ENCODE measurements at regions not wholly inside any gene's neighbourhood (a gene's known extent, or its start where the extent isn't known, plus 50 kb on each side); places are given as distances from the start of the nearest gene placed in this dataset.
"Not testable (repeated sequence)": the region's sequence is repeated elsewhere in the genome, so short reads cannot be mapped to it uniquely, and the experiment has no call there.

DNA sequence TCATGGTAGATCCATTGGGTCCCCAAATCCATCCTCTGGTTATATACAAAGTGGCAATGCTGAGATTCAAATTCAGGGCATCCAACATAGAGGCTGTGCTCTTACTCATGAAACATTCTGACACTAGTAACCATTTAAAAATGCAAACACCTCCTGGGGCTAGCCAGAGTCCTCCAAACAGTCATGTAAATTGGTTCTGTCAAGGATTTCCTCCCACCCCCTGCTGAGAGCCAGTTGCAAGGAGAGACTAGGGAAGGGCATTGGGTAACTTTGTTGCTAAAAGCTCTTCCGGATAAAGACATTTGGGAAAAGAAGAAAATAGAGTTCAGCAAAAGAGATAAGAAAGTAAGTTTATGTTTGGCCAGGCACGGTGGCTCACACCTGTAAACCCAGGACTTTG, 58.3 kb downstream of the ART5 start:
- DNase-seq (ENCODE audit: low read depth) = peak; percentile 2

DNA sequence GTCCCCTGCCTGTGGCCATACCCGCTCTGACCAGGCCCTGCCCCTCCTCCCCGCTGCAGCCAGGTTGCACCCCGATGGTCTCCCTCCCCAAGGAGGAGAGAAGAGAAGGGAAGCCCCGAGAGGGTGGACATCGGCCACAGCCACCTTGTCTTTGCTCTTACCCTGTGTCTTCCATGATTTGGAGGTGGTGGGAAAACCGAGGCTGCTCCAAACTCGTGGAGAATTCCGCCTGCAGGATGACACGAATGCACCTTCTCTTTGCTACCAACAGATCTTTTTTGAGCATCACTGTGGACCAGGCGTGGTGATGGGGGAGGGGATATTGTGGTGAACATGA, 60.4 kb downstream of the ART5 start:
- not testable (repeated sequence) for DNase-seq (ENCODE audit: low read depth)

DNA sequence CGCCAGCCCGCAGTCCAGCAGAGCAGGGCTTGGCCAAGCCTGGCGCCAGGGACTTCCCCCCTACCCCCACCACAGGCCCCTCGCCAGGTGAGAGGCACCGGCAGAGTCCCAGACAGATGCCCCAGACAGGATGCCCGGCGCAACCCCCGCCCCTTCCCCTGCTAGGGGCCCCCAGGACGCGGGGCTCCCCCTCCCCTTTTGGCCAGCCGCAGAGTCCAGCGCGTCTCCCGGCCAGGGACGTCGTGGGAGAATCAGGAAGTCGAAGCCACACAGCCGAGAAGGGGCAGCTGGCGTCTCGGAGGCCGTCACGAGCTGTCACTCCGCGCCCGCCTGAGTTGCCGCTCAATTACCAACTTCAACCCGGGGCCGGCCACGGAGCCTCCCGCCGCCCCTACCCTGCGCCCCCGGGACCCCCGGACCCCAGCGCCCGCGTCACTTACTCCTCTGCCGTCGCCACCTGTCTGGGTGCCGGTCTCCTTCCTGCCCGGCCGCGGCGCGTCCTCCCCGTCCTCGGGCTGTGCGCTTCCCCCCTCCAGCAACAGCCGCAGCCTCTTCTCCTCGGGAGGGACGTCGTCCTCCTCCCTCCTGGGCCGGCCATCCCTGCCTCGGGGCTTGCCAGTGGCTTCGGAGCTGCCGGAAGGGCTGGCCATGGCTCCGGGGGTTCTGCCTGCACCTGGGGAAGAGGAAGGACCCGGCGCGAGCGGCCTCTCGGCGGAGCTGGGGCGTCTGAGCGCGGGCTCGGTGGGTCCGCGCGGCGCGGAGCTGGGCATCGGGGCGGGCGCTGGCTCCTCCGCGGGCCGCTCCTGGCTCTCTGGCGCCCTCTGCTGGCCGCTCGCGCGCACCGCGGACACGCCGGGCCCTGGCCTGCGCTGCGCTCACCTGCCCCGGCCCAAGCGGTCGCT, 61.1 kb downstream of the ART5 start:
- DNase-seq (ENCODE audit: low read depth) = not testable (repeated sequence)

DNA sequence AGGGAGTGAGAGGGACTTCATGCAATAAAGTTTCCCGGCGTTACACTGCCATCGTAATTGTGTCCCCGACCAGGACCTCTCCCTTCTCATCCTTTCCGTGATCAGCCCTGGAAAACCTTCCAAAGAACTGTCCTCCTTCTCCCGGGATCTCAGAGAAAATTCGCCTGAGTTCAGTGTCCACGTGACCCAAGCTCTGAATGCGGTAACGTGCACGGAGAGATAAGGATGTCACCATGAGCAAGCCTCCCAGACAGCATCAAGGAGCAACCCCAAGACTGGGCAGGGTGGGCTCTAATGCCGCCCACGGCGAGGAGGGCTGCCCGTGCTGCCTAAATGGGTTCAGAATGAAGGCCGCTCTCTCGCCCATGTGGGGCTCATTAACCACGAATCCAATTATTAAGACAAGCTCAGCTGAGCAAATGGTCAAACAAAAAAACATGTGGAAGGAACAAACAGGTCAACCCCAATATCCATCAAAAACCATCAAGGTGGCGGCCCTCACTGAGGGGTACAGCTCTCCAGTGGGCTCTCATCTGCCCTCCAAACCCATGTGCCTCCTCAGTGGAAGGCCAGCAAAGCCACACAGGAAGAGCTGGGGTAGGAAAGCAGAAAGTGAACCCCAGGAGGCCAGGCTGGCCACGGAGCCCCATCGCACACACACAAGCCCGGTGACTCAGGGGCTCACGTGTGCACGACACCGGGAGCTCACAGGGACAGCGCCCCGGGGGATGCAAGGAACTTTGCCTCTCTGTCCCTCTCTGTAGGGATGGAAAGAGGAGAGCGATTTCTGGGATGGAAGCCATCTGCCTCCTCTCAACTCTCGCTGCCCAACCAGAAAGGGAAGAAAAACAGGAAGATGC, 62.0 kb downstream of the ART5 start:
- not testable (repeated sequence) for DNase-seq (ENCODE audit: low read depth)

DNA sequence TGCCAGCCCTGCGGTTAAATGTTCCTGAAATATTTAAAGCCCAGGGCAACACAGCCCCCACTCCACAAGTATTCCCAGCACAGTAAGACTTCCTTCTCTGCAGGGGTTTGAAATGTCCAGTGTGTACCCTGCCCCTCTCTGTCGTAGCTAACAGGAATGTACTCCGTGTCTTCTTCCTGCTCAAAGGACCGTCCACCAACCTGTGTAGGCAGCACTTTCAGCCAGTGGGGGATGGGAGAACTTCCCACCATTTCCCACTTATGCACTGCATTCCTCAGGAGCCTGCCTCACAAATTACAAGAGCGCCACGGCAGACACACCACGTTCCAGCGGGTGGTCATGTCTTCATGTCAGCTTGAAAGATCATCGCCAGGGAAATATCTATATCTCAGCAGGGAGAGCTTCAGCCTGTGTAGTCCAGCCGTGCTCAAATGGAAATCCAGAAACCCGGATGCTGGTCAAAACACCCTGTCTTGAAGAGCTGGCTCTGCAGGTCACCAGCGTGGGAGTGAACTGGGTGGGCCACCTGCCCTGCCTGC, 65.7 kb downstream of the ART5 start:
- not testable (repeated sequence) for DNase-seq (ENCODE audit: low read depth)

DNA sequence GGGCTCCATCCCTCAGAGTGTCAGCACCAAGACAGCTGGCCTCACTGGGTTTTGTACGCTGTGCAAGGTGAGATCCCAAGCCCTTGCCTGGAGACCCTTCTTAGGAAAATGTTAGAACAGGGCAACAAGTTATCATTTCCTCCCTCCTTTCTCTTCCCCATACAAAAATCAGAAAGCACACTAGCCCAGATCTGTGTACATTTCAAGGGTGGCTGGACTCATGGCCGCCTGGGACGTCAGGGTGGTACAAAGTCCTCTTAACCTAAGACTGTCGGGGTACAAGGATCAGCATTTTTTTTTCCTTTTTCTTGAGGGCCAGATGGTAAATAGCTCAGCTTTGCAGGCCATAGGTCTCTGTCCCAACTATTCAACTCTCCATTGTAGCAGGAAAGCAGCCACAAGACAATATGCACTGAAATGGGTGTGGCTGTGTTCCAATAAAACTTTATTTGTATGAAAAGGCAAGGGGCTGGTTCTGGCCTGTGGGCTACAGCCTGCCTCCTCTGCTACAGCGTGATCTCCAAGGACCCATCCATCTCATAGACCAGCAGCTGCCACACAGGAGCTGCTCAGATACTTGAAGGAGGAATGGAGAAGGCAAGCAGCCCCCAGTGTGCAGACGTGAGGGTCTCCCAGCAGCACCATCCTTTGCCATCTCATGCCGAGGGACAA, 68.7 kb downstream of the ART5 start:
- not testable (repeated sequence) for DNase-seq (ENCODE audit: low read depth)

DNA sequence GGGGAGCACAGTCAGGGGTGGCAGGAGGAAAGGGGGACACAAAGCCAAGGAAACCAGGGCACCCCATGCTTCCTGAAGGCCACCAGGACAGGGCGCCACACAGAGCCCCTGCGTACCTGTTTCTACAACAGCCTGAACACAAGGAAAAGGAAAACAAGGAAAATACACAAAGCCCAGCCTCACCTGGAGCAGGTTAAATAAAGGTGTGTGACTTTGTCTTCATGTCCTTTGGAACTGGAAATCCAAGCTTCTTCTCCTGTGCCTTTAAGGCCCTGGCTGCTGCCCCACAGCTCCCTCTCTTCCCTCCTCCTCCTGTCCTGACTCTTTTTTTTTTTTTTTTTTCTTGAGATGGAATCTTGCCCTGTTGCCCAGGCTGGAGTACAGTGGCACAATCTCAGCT, 70.0 kb downstream of the ART5 start:
- DNase-seq (ENCODE audit: low read depth) = not testable (repeated sequence)

DNA sequence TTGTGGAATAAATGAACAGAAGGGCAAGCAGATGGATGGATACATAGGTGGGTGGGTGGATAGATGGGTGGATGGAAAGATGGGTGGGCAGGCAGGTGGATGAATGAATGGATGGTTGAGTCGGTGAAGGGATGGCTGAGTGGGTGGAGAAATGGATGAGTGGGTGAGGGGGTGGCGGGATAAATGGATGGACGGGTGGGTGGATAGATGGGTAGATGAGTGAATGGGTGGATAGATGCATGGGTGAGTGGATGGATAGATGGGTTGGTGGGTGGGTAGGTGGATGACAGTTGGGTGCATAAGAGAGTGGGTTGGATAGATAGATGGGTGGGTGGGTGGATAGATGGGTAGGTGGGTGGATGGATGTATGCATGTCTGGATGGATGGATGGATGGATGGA, 76.0 kb downstream of the ART5 start:
- not testable (repeated sequence) for DNase-seq (ENCODE audit: low read depth)

DNA sequence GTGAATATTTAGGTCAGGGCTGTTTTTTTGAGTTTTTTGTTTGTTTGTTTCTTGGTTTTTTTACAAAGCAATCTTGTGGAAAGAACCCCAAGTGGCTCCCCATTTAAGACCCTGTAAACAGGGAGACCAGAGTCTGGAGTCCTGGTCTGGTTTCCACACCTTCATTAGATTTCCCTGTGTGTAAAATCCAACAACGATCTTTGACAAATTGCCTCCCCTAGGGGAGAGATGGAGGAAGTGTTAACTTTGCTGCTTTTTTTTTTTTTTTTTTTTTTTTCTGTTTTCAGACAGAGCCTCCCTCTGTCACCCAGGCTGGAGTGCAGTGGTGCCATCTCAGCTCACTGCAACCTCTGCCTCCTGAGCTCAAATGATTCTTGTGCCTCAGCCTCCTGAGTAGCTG, 77.4 kb downstream of the ART5 start:
- DNase-seq (ENCODE audit: low read depth) = not testable (repeated sequence)

DNA sequence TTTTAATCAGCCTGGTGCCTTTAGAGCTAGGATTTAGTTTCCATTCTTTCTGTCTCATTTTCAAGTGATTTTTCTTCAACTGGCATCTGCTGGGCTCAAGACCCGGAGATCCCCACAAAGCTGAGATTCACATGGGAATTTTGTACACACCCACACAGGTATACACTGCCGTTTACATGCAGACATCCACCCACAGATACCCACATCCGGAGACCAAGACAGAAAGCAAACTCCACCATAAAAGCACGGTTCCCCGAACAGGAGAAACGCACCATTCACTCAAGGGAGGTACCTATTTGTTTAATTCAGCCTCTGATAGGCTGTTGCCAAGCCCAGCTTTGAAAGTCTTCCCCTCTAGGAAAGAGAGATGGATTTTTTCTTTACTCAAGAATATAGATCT, 87.2 kb downstream of the ART5 start:
- DNase-seq (ENCODE audit: low read depth) = not testable (repeated sequence)

DNA sequence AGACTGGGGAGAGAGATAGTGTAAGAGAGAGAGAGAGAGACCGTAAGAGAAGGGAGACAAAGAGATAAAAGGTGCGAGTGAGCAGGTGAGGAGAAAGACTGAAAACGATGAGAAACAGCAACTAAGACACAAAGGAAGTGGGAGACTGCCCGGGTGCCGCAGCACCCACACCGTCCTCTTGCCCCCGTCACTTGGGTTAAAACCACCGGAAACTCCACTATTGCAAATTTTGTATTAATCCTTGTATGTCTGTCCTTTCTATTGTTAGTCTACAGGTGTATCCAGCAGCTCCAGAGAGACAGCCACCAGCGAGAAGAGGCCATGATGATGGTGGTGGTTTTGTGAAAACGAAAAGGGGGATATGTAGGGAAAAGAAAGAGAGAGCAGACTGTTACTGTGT, 96.8 kb downstream of the ART5 start:
- DNase-seq (ENCODE audit: low read depth) = not testable (repeated sequence)

DNA sequence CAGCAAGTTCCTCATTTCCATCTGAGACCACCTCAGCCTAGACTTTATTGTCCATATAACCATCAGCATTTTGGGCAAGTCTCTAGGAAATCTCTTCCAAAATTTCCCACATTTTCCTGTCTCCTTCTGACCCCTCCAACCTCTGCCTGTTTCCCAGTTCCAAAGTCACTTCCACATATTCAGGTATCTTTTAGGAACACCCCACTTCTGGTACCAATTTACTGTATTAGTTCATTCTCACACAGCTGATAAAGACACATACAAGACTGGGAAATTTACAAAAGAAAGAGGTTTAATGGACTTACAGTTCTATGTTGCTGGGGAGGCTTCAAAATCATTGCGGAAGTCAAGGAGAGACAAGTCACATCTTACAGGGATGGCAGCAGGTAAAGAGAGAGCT, 103.6 kb downstream of the ART5 start:
- DNase-seq (ENCODE audit: low read depth) = not testable (repeated sequence)

DNA sequence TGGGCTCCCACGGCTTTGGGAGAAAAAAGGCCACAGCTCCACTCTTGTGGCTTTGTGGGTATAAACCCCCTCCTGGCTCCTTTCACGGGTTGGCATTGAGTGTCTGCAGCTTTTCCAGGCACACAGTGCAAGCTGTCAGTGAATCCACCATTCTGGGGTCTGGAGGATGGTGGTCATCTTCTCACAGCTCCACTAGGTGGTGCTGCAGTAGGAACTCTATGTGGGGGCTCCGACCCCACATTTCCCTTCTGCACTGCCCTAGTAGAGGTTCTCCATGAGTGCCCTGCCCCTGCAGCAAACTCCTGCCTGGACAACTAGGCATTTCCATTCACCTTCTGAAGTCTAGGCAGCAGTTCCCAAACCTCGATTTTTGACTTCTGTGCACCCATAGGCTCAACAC, 104.5 kb downstream of the ART5 start:
- DNase-seq (ENCODE audit: low read depth) = not testable (repeated sequence)

DNA sequence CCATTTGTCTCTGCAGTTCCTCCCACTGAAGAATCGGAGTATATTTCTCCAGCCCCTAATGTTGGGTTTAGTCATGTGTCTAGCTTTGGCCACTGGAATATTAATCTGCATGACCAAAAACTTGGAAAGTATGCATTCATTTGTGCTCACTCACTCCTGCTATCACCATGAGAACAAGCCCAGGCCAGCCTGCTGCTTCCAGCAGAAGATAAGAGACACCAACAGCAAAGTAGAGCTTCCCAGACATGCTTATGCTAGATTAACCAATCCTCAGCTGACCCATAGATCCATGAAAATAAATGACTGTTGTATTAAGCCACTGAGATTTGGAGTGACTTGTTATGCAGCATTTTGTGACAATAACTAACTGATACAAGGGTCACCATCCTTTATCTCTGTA, 108.8 kb downstream of the ART5 start:
- not testable (repeated sequence) for DNase-seq (ENCODE audit: low read depth)

DNA sequence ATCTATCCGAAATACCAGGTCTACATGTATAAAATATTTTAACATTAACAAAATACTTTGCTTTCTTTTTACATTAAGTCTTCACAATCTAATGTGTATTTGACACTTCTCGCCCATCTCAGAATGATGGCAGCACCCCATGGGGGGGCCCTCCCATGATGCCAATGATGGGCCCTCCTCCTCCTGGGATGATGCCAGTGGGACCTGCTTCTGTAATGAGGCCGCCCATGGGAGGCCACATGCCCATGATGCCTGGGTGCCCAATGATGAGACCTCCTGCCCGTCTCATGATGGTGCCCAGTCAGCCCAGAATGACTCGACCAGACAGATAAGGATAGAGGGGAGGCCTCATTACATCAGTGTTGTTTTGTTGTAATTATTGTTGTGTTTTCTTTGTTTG, 110.5 kb downstream of the ART5 start:
- not testable (repeated sequence) for DNase-seq (ENCODE audit: low read depth)

DNA sequence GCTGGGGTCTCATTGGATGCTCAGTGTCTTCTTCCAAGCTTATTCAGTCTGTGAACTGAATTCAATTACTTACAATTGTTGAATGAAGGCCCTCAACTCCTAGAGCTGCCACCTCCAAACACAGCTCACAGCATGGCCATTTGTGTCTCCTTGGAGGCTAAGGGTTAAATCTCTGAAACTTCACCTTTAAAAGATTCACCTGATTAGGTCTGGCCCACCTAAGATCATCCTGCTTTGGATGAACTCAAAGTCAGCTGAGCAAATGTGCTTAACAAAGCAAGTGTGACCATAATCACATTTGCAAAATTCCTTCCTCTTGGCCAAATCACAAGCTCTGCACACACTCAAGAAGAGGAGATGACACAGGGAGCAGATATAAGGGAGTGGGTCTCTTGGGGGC, 118.2 kb downstream of the ART5 start:
- DNase-seq (ENCODE audit: low read depth) = not testable (repeated sequence)

DNA sequence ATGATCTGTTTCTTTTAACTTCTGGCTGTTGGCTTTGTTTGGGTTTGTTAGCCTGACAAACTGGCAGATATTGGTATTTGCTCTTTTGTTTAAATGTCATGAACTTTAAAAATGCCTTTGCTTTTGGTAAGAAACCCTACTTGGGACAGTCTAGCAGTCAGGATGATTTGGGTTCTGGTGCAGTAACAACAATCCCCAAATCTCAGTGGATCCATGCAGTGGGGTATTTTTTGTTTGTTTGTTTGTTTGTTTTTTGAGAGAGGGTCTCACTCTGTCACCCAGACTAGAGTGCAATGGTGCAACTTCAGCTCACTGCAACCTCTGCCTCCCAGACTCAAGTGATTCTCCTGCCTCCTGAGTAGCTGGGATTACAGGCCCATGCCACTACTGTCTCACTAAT, 120.9 kb downstream of the ART5 start:
- not testable (repeated sequence) for DNase-seq (ENCODE audit: low read depth)

DNA sequence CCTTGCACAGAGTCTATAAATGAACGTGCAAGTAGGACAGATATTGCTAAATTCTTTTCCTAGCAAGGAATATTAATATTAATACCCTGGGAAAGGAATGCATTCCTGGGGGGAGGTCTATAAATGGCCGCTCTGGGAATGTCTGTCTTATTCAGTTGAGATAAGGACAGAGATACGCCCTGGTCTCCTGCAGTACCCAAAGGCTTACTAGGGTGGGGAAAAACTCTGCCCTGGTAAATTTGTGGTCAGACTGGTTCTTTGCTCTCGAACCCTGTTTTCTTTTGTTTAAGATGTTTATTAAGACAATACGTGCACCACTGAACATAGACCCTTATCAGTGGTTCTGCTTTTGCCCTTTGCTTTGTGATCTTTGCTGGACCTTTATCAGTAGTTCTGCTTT, 122.0 kb downstream of the ART5 start:
- not testable (repeated sequence) for DNase-seq (ENCODE audit: low read depth)

DNA sequence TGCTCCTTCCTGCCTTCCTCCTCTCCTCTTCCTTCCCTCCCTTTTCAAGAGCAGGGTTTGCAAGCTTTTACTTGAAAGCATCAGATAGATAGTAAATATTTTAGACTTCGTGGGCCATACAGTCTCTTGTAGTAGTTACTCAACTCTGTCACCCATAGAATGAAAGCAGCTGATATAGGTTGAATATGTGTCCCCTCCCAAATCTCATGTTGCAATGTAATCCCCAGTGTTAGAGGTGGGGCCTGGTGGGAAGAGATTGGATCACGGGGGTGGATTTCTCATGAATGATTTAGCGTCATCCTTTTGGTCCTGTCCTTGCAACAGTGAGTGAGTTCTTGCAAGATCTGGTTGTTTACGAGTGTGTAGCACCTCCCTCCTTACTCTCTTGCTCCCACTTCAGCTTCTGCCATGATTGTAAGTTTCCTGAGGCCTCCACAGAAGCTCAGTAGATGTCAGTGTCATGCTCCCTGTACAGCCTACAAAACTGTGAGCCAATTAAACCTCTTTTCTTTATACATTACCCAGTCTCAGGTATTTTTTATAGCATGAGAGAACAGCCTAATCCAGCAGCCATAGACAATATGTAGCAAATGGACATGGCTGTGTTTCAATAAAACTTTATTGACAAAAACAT, 124.7 kb downstream of the ART5 start:
- DNase-seq (ENCODE audit: low read depth) = not testable (repeated sequence)

DNA sequence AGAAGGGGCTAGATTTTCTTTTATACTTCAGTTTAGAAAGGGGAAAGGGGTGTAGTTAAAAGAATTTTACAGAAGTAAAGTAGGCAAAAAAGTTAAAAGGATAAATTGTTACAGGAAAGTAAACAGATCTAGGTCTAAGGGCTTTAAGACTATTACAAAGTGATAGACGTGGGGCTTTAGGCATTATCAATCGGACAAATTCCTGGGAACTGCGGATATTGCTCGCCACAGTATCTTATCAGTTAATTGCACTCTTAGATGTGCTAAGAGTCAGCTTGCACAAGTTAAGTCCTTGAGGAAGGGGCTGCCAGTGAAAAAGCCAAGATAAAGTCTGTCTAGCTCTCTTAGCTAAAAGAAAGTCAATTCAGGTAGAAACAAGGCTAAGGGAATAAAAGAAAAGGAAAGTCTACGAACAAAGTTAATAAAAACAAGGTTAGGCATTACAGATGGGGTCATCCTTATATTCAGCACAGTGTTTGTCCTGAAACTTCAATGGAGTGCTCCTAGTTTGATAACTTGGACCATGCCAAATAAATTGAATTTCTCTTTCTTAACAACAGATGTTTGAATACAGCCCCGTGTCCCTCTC, 125.4 kb downstream of the ART5 start:
- not testable (repeated sequence) for DNase-seq (ENCODE audit: low read depth)
